Dedifferentiated amniotic fluid mesenchymal stem cell (primary cell): ENCODE measurements at regions not wholly inside any gene's neighbourhood (a gene's known extent, or its start where the extent isn't known, plus 50 kb on each side); places are given as distances from the start of the nearest gene placed in this dataset.
"Not testable (repeated sequence)": the region's sequence is repeated elsewhere in the genome, so short reads cannot be mapped to it uniquely, and the experiment has no call there.

Source experiments
- DNase-seq: peaks from one replicate; pipeline ENCODE4 v3.0.0-alpha.2; 2016; ENCODE audit errors: extremely low spot score

DNA sequence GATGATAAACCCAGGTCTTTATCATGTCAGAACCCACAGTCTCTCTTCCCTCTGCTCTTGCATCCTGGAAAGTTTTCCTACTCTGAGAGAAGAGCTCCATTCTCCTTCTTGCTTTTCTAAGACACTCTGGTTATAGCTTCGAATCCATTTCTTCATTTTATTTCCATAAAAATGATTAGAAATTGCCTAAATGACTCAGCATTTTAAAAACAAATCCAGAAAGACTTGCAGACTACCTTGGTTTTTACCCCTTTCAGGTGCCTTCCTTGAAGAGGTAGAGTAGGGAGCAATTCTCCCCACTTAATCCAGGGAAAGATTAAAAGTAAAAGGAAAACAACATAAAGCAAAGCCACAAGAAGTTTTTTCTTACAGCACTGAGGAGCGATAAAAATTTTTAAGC, 1256.0 kb downstream of the ROBO1 start:
- no peak for DNase-seq

DNA sequence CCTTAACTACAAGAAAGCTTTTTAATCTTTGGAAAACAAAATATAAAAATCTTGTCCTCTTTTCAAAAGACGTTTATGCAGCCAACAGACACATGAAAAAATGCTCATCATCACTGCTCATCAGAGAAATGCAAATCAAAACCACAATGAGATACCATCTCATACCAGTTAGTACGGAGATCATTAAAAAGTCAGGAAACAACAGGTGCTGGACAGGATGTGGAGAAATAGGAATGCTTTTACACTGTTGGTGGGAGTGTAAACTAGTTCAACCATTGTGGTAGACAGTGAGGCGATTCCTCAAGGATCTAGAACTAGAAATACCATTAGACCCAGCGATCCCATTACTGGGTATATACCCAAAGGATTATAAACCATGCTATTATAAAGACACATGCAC, 1255.0 kb downstream of the ROBO1 start:
- not testable (repeated sequence) for DNase-seq

DNA sequence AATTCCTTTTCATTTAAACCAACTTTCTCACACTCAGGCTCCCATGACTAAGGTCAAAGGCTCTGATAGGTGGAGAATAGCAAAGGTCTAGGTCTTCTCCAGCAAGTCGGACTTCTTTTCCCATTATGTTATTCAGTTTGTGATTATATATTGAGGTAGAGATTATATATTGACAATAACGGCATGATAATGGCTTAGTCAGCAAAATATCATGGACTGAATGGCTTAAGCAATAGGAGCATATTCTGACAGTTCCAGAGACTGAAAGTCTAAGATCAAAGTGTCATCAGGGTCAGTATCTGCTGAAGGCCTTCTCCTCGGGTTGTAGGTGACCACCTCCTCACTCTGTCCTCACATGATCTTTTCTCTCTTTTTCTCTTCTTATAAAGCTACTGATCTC, 1251.4 kb downstream of the ROBO1 start:
- DNase-seq: no peak

- DNase-seq: no peak
Measured at GRCh38 chr3:78516937-78517336, 1250.9 kb downstream of the ROBO1 start.

GRCh38 chr3:78517965-78518364, 1249.8 kb downstream of the ROBO1 start:
- DNase-seq: no peak

GRCh38 chr3:78519281-78519680, 1248.5 kb downstream of the ROBO1 start:
- DNase-seq: peak; percentile 16

- DNase-seq: no peak
Measured at GRCh38 chr3:78529601-78530000, 1238.2 kb downstream of the ROBO1 start.

- DNase-seq: no peak
Measured at GRCh38 chr3:78540485-78540884, 1227.3 kb downstream of the ROBO1 start.

- DNase-seq: no peak
Measured at GRCh38 chr3:78545827-78546226, 1222.0 kb downstream of the ROBO1 start.
